Right cardiac atrium (tissue), 5 donors: ENCODE measurements at regions not wholly inside any gene's neighbourhood (a gene's known extent, or its start where the extent isn't known, plus 50 kb on each side); places are given as distances from the start of the nearest gene placed in this dataset.
A peak's percentile ranks its signal among the peaks of the same experiment; 100 is the strongest.

Experiments used
- ATAC-seq, 2 donors: fragments of 200-7000 bp; cut with Tn5 transposase; one replicate each; pipeline versions ENCODE4 v1.8.0 to v1.9.1; 2020; ENCODE audit warnings: moderate library complexity in 2 of 2, mild to moderate bottlenecking in 1 of 2
- DNase-seq, 3 donors: peaks; one replicate each; pipeline ENCODE4 v3.0.0-alpha.2; 2020
- H3K27ac ChIP-seq: one replicate; pipeline ENCODE4 v1.5.1; 2013; ENCODE audit warnings: mild to moderate bottlenecking, low read length, control low read depth, moderate library complexity
- H3K27me3 ChIP-seq: one replicate; pipeline ENCODE4 v1.6.1; 2013; ENCODE audit not compliant: control insufficient read depth, insufficient read depth
- H3K4me1 ChIP-seq: one replicate; pipeline ENCODE4 v1.6.1; 2013; ENCODE audit warnings: low read length; ENCODE audit not compliant: control insufficient read depth, insufficient read depth
- H3K4me3 ChIP-seq: one replicate; pipeline ENCODE4 v1.5.1; 2013; ENCODE audit warnings: low read length, control low read depth
- H3K9me3 ChIP-seq: one replicate; pipeline ENCODE4 v1.6.1; 2013; ENCODE audit warnings: low read length; ENCODE audit not compliant: control insufficient read depth
- WGBS: extraction: QIAGEN DNeasy Blood & Tissue Kit; methylation state at CpG from one replicate; pipeline ENCODE4 v1.1.7; 2013; 5-methylcytosine and 5-hydroxymethylcytosine counted together
- intact Hi-C, 4 donors: fragments of 100-400 bp; cut with DNase I; formaldehyde crosslinking; loops; one replicate each; pipeline versions ENCODE4 v1.11.0 to v1.14.0; 2022 to 2023
- donor health status: healthy with polysubstance abuse.
- donor health status: DM: no; HTN: yes; CAD: no.
- donor health status: DM: no; HTN: no; CAD: no.
- donor health status: DM: no; HTN: yes; CAD: no; lungs with severe emphysema.
- donor health status: DM: yes; HTN: yes; CAD: no.

DNA sequence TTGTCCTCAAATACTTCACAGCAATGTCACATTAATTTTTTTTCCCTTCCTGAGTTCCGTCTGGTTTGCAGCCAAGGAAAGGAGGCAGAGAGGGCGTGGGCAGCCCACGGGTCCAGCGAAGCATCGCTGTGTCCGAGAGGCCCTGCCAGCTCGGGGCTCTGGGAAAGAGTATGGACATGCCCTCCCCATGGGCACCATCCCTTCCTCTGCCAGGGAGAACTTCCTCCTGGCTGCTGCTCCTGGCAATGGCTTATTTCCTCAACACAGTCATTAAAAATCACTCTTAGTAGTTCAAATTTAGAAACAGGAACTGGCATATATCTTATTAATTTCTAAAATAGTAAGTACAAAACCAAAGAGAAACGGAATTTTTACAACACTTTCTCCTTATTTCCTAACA, 115.4 kb downstream of the RIPK4 start:
- intact Hi-C loops = no loop called here
- no peak for ATAC-seq
- Histone ChIP-seq H3K9me3 (no peaks in the 10 kb centered on the region), H3K27me3 (no peaks in the 10 kb centered on the region), H3K4me1 (peaks cover 8% of the 10 kb centered on the region), H3K27ac (no peak overlapping the region), H3K4me3 (no peak overlapping the region)
- no peak for DNase-seq
- WGBS = 10% methylated on average over 8 of the region's 8 CpGs

DNA sequence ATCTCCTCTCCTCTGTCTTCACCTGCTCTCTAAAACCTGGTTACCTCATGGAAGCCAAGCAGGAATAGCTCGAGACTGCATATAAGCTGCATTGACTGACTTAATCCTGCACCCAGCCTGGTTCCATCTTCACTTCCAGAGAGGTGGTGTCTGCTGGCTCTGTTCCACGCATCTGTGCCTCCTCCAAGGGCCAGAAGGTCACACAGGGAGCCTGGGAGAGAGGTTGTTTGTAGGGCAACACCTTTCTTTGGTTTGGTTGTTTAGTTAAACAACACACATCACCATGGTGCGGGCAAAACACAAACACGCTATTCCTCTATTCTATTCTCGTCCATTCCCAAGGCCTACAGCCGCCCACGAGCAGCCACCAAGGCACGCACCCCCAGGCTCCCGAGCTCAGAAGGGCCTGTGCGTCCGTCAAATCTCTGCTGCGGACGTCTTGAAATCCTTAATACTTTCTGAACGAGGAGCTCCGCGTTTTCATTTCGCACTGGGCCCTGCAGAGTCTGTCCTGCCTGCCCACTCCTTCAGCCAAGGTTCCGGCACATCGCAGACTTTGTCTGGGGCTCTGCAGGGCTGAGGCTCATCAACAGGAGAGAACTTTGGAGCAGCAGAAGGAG, 116.2 kb downstream of the RIPK4 start:
- H3K4me1 ChIP-seq = peaks cover 8% of the 10 kb centered on the region
- H3K27me3 ChIP-seq = no peaks in the 10 kb centered on the region
- 91% methylated on average over 19 of the region's 19 CpGs for WGBS
- no peak for ATAC-seq
- intact Hi-C loops = no loop called here
- no peaks in the 10 kb centered on the region for H3K9me3 ChIP-seq
- no peak overlapping the region for H3K27ac ChIP-seq
- DNase-seq = no peak
- H3K4me3 ChIP-seq = no peak overlapping the region

DNA sequence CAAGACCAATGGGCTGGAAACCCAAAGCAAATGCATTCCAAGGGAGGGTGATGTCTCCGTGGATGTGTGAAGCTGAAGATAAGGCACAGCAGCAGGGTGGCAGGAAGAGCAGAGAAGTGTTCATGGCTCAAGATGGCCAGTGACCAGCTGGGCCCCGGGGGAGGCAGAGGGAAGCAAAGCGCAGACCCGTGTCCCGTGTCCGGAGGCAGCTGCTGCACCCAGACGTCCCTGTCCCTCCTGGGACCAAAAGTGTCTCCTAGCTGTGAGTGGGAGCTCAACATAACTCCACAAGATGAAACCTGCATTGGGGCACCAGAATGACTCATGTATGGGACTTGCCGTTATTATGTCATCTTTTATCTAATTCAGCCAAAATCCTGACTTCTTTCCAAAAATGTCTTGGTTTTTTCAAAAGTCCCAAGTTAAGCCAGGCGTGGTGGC, 118.2 kb downstream of the RIPK4 start:
- no peak for DNase-seq
- Histone ChIP-seq H3K27ac (no peak overlapping the region), H3K27me3 (no peaks in the 10 kb centered on the region), H3K4me1 (peaks cover 3% of the 10 kb centered on the region), H3K4me3 (no peak overlapping the region), H3K9me3 (no peaks in the 10 kb centered on the region)
- peak; percentile 64 to 65 for ATAC-seq
- intact Hi-C loops = loop anchor here in 1 of 4 donors (10.0 kb wide), 1 partner anchor 116 kb away; the partner anchor contains the start of gene RIPK4
- WGBS = 32% methylated on average over 9 of the region's 9 CpGs

DNA sequence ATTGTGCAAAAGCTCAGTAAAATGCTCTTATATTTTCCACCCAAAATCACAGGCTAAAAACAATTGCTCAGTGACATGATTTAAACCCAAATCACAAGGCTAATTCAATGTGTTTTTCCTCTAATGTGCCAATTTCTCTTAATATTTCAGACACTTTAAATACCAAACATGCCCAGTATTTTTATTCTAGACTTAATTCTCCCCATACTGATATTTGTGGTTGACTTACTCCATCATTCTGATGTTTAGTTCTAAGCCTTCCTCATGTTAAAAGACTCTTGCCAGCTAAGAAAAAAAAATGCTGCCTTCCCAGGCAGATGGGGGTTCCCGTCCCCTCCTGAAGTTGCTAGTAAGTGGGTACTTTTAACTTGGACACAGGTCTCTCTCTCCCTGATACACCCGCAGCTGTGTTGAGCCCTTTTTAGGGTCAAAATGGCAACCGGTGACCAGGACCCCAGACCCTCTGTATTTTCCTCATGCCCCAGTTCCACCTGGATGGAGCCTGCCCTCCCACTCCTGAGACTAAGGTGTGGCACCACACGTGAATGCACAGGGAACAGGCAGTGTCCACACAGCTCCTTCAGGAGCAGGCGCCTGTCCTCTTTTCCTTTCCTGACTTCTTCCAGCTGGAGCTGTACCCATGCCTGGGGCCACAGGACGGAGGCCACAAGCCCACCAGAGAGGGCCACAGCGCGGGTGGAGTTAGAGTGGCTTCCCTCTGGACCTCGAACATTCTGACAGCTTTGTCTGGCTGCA, 118.9 kb downstream of the RIPK4 start:
- Histone ChIP-seq H3K9me3 (no peaks in the 10 kb centered on the region), H3K4me3 (no peak overlapping the region), H3K27ac (no peak overlapping the region), H3K4me1 (no peaks in the 10 kb centered on the region), H3K27me3 (no peaks in the 10 kb centered on the region)
- WGBS = 81% methylated on average over 9 of the region's 9 CpGs
- ATAC-seq (peak; percentile 7 to 13), DNase-seq (no peak)
- intact Hi-C loops = loop anchor here in 1 of 4 donors (10.0 kb wide), 1 partner anchor 117 kb away; the partner anchor contains the start of gene RIPK4

DNA sequence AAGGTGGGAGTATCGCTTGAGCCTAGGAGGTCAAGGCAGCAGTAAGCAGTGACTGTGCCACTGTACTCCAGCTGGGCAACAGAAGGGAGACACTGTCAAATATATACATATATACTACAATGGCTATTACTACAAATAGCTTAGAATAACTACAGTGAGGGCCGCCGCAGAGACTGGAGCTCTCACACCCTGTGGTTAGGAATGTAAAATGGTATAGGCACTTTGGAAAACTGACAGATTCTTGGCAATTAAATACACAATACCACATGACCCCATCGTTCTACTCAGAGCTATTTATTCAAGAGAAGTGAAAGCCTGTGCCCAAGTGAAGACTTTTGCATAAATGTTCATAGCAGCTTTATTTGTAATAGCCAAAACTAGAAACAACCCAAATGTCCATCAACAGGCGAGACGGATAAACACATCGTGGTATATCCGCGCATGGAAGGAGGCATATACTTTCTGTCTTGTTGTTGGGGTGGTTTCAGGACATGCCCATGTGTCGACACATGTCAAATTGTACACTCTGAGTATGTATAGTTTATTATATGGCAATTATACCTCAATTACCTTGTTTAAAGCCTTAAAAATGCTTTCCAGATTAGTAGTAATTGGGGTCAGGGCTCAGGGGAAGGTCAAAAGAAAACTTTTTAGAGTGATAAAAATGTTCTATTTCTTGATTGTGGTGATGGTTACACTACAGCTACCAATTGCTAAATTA, 123.4 kb downstream of the RIPK4 start:
- ATAC-seq = no peak
- Histone ChIP-seq H3K27ac (no peak overlapping the region), H3K4me1 (peaks cover 4% of the 10 kb centered on the region), H3K4me3 (no peak overlapping the region), H3K9me3 (no peaks in the 10 kb centered on the region), H3K27me3 (no peaks in the 10 kb centered on the region)
- intact Hi-C loops = loop anchor here in 1 of 4 donors (10.0 kb wide), 1 partner anchor 121 kb away; the partner anchor contains the start of gene RIPK4
- DNase-seq = no peak
- WGBS = 69% methylated on average over 10 of the region's 10 CpGs

DNA sequence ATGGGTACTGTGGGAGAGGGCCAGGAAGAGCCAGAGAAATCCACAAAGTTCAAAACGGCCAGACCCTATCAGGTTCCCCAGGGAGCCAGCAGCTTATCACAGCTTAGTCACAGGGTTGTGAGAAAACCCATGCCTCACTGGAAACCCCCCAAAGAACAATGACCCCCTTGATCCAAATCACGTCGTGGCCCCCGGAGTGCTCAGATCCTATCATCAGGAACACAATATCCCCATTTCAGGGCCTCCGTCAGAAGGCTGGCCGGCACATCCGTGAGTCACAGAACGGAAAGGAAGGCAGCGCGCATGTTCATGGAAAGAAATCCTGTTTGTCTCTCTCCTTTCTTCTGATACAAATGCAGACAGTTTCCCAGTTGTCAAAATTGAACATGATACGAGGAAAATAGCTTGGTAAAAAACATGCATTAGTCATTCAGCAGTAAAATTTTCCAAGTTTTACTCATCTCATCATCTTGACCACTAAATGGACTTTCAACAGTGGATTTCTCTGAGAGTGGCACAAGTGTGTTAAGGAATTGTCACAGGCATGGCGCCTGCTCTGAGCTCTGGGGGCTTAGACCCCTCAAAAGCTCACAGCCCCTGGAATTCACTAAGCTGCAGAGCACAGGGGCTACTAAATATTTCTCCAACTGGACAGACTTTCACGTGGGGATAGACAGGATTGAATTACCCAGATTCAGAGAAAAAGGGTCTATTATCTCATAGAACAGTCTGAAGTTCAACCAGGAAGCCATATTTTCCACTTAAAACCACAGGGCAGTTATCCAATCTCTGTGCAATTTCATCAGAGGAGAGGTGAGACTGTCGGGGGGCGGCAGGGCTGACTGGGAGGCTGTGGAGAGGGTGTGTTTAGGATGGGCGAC, 124.8 kb downstream of the RIPK4 start:
- H3K27ac ChIP-seq = peak overlapping the region; percentile 92
- DNase-seq (peak; percentile 84 to 93 (median 91)), ATAC-seq (peak; percentile 86 to 91)
- no peaks in the 10 kb centered on the region for H3K9me3 ChIP-seq
- 28% methylated on average over 16 of the region's 16 CpGs for WGBS
- intact Hi-C loops = loop anchor here in 1 of 4 donors (10.0 kb wide), 1 partner anchor 123 kb away; the partner anchor contains the start of gene RIPK4
- no peaks in the 10 kb centered on the region for H3K27me3 ChIP-seq
- no peak overlapping the region for H3K4me3 ChIP-seq
- peaks cover 4% of the 10 kb centered on the region for H3K4me1 ChIP-seq

DNA sequence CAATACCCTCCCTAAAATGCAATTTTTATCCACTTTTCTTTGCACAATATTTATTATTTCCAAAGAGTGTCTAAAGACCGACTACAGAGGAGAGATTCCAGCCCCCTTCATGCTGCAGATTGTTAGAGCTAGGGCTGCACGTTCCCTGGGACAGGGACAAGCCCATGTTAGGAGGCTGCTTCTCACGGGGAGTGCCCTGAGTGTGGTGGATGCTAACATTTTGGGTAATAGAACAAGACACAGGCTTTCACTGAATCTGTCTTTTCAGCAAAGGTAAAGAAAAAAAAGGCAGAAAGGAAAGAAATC, 125.4 kb downstream of the RIPK4 start:
- H3K27ac ChIP-seq = peak overlapping the region; percentile 77
- H3K9me3 ChIP-seq = no peaks in the 10 kb centered on the region
- H3K27me3 ChIP-seq = no peaks in the 10 kb centered on the region
- DNase-seq = no peak
- H3K4me3 ChIP-seq = no peak overlapping the region
- intact Hi-C loops = loop anchor here in 1 of 4 donors (10.0 kb wide), 1 partner anchor 123 kb away; the partner anchor contains the start of gene RIPK4
- 20% methylated on average over 3 of the region's 3 CpGs for WGBS
- peak; percentile 28 to 58 for ATAC-seq
- H3K4me1 ChIP-seq = peaks cover 4% of the 10 kb centered on the region

DNA sequence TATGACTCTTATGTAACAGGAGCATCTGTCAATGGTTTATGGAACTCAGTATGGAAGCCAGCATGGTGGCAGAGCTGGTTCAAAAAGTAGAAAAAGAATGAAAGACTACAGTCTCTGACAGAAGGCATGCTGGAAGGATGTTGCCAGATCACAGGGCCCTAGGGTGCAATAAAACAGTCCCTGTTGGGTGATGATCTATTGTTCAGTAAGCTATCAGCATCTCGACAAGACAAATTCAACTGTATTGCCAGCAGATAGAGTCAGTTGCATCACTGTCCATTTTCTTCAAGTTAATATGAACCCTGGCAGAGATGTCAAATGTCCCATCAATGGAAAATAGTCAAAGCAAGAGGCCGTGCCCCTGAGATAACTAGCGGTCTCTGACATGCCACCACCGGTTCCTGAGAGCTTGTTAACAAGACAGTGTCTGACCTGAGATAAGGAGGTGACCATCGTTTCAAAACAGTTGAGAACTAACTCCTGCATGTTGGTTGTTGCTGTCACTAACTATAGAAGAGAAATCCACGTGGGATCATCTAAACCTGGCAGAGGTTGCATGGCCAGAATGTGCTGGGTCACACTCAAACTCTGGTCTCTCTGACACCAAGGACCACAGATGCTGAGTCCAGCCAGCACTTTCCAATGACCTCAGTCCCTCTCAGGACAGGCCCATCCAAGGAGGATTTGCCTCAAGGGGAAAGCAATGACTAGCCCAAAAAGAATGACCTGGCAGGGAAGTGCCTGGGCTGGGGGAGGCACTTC, 125.9 kb downstream of the RIPK4 start:
- DNase-seq (peak in 1 of 3 donors; percentile 65), ATAC-seq (peak; percentile 74 to 83)
- H3K27ac ChIP-seq = no peak overlapping the region
- H3K27me3 ChIP-seq = no peaks in the 10 kb centered on the region
- WGBS = 26% methylated on average over 6 of the region's 6 CpGs
- peaks cover 4% of the 10 kb centered on the region for H3K4me1 ChIP-seq
- no peak overlapping the region for H3K4me3 ChIP-seq
- H3K9me3 ChIP-seq = no peaks in the 10 kb centered on the region
- intact Hi-C loops = loop anchor here in 1 of 4 donors (10.0 kb wide), 1 partner anchor 124 kb away; the partner anchor contains the start of gene RIPK4

DNA sequence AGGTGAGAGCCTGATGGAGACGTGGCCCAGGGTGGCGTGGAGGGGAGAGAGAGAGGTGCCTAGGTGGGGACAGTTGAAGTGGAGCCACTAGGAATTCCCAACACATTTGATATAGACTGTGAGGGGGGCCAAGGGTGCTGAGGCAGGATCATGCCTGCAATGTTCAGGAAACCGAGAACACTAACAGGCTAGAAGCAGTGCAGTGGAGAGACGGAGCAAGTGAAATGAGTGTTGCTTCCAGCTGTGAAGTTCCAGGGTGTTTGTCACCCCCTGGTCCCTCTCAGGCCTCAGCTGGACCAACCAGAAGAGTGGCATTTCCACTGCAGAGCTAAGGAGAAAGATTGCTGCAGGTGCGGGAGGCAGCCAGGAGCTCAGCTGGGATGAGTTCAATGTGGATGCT, 127.1 kb downstream of the RIPK4 start:
- no peak for DNase-seq
- ATAC-seq = no peak
- no peak overlapping the region for H3K4me3 ChIP-seq
- H3K4me1 ChIP-seq = peaks cover 4% of the 10 kb centered on the region
- no peaks in the 10 kb centered on the region for H3K27me3 ChIP-seq
- H3K27ac ChIP-seq = no peak overlapping the region
- H3K9me3 ChIP-seq = no peaks in the 10 kb centered on the region
- intact Hi-C loops = loop anchor here in 1 of 4 donors (10.0 kb wide), 1 partner anchor 125 kb away; the partner anchor contains the start of gene RIPK4
- WGBS = 91% methylated on average over 5 of the region's 5 CpGs

DNA sequence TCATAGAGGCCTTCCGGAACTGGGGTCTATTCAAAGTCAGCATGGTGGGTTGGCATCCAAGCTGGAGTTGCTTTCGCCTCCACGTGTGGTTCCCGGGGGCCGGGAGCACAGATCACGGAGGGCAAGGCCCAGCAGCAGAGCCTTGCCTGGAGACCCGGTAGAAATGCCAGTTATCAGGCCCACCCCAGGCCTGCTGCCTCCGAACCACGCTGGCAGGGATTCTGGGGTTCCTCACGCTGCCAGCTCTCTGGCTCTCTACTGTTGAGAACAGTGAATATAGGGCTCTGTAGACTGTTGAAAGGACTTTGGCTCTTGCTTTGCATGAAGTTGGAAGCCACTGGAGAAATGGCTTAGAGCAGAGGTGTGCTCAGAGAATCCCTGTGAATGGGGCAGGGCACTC, 127.5 kb downstream of the RIPK4 start:
- ATAC-seq = no peak
- intact Hi-C loops = no loop called here
- WGBS = 86% methylated on average over 10 of the region's 10 CpGs
- Histone ChIP-seq H3K4me3 (no peak overlapping the region), H3K27me3 (no peaks in the 10 kb centered on the region), H3K9me3 (no peaks in the 10 kb centered on the region), H3K27ac (no peak overlapping the region), H3K4me1 (peaks cover 4% of the 10 kb centered on the region)
- peak in 1 of 3 donors; percentile 46 for DNase-seq
